Keratinocyte (primary cell): ENCODE measurements at regions not wholly inside any gene's neighbourhood (a gene's known extent, or its start where the extent isn't known, plus 50 kb on each side); places are given as distances from the start of the nearest gene placed in this dataset.
A peak's percentile ranks its signal among the peaks of the same experiment; 100 is the strongest.

Experiments
- DNase-seq: peaks from one replicate; pipeline ENCODE4 v3.0.0-alpha.2; 2011; ENCODE audit warnings: low read depth, missing footprints, low spot score
- FAIRE-seq: peaks from 2 replicates; lab custom pipeline; 2011; peaks lifted over from hg19 to GRCh38; lab: Jason Lieb, UNC
- H2AFZ ChIP-seq: 2 replicates; pipeline ENCODE4 v1.6.0; 2012; ENCODE audit warnings: low read length, control low read depth, inconsistent platforms; ENCODE audit not compliant: control insufficient read depth
- H3K27ac ChIP-seq: 2 replicates; pipeline ENCODE4 v1.5.1; 2011; ENCODE audit warnings: low read length; ENCODE audit not compliant: control insufficient read depth, insufficient read depth
- H3K27me3 ChIP-seq: 3 replicates; pipeline ENCODE4 v1.6.0; 2011; ENCODE audit warnings: low read length; ENCODE audit not compliant: control insufficient read depth, insufficient read depth; ENCODE audit errors: extremely low read depth
- H3K36me3 ChIP-seq, 2 experiments: 2 replicates in 1 of 2; 3 replicates in 1 of 2; pipeline ENCODE4 v1.5.1; 2011; ENCODE audit warnings: low read length in 2 of 2, mild to moderate bottlenecking in 1 of 2; ENCODE audit not compliant: control insufficient read depth in 2 of 2, insufficient read depth in 2 of 2; ENCODE audit errors: extremely low read depth in 1 of 2
- H3K4me1 ChIP-seq: 3 replicates; pipeline ENCODE4 v1.5.1; 2011; ENCODE audit warnings: low read length; ENCODE audit not compliant: control insufficient read depth, insufficient read depth; ENCODE audit errors: extremely low read depth
- H3K4me2 ChIP-seq: 3 replicates; pipeline ENCODE4 v1.6.0; 2011; ENCODE audit warnings: low read depth, low read length; ENCODE audit not compliant: control insufficient read depth, insufficient read depth; ENCODE audit errors: extremely low read depth
- H3K4me3 ChIP-seq, 3 experiments: fragments of 200-600 bp in 1 of 3; sonication (generic) in 1 of 3; 2 replicates in 2 of 3; 3 replicates in 1 of 3; pipeline ENCODE4 v1.5.1; 2011 to 2016; ENCODE audit warnings: low read length in 3 of 3, mild to moderate bottlenecking in 3 of 3, control low read depth in 2 of 3, inconsistent platforms in 1 of 3, low read depth in 1 of 3, mixed read lengths in 1 of 3, mixed run types in 1 of 3, moderate library complexity in 1 of 3; ENCODE audit not compliant: control insufficient read depth in 2 of 3, insufficient read depth in 2 of 3; ENCODE audit errors: extremely low read depth in 1 of 3
- H3K79me2 ChIP-seq: 2 replicates; pipeline ENCODE4 v1.6.0; 2012; ENCODE audit warnings: low read length; ENCODE audit not compliant: control insufficient read depth, insufficient read depth
- H3K9ac ChIP-seq: 3 replicates; pipeline ENCODE4 v1.6.0; 2011; ENCODE audit warnings: low read length; ENCODE audit not compliant: control insufficient read depth, insufficient read depth; ENCODE audit errors: extremely low read depth
- H3K9me1 ChIP-seq: 3 replicates; pipeline ENCODE4 v1.6.0; 2011; ENCODE audit warnings: low read length; ENCODE audit not compliant: control insufficient read depth, insufficient read depth; ENCODE audit errors: extremely low read depth
- H3K9me3 ChIP-seq: 2 replicates; pipeline ENCODE4 v1.5.1; 2012; ENCODE audit warnings: low read depth, low read length; ENCODE audit not compliant: control insufficient read depth
- H4K20me1 ChIP-seq: 3 replicates; pipeline ENCODE4 v1.6.0; 2011; ENCODE audit warnings: low read length; ENCODE audit not compliant: control insufficient read depth, insufficient read depth; ENCODE audit errors: extremely low read depth
- EZH2 ChIP-seq: IDR thresholded peaks from one replicate; pipeline ENCODE4 v1.6.1; 2012; ENCODE audit warnings: inconsistent platforms, mild to moderate bottlenecking, low read length, moderate library complexity
- dilution Hi-C: fragments of 300-500 bp; cut with MboI; formaldehyde crosslinking; loops from one replicate; pipeline ENCODE4 v1.7.0; 2020; ENCODE audit warnings: low sequenced_read_pairs; ENCODE audit not compliant: extremely low pct_ligation_motif_present
- TF ChIP-seq, protein P1 (sequence below), 3 experiments: IDR thresholded peaks in 1 of 3; conservative IDR thresholded peaks in 1 of 3; optimal IDR thresholded peaks in 1 of 3; 2 replicates in 2 of 3; 3 replicates in 1 of 3; pipeline versions ENCODE3 to v1.5.1; 2011; ENCODE audit warnings: low read length in 3 of 3, mild to moderate bottlenecking in 3 of 3, moderate library complexity in 2 of 3, control low read depth in 1 of 3, inconsistent platforms in 1 of 3; ENCODE audit not compliant: insufficient read depth in 2 of 3; ENCODE audit errors: extremely low read depth in 1 of 3

DNA sequence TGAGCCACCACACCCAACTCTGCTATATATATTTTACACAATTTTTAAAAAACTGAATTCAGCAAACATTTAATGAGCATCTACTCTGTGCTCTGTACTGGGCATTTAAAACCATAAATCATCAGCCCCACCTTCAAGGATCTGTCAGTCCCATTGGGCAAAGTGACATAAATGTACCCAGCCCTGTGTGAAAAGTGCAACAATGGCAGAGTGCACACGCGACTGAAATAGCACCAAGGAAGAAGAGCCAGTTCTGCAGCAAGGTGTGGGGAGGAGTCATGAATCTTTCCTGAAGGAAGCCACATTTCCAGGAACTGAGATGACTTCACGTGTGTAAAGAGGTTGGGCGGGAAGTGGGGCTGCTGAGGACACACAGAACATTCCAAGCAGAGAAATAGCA is 111.5 kb upstream of the ATP6AP2 start:
- TF ChIP-seq EZH2 = no peak
- TF ChIP-seq, protein P1, sequence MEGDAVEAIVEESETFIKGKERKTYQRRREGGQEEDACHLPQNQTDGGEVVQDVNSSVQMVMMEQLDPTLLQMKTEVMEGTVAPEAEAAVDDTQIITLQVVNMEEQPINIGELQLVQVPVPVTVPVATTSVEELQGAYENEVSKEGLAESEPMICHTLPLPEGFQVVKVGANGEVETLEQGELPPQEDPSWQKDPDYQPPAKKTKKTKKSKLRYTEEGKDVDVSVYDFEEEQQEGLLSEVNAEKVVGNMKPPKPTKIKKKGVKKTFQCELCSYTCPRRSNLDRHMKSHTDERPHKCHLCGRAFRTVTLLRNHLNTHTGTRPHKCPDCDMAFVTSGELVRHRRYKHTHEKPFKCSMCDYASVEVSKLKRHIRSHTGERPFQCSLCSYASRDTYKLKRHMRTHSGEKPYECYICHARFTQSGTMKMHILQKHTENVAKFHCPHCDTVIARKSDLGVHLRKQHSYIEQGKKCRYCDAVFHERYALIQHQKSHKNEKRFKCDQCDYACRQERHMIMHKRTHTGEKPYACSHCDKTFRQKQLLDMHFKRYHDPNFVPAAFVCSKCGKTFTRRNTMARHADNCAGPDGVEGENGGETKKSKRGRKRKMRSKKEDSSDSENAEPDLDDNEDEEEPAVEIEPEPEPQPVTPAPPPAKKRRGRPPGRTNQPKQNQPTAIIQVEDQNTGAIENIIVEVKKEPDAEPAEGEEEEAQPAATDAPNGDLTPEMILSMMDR (optimal IDR thresholded peaks at IDR 0.05 in 1 of 3, IDR thresholded peaks at IDR 0.05 in 1 of 3, conservative IDR thresholded peaks at IDR 0.05 in 1 of 3; ENCODE audit: extremely low read depth in 1 of 3, insufficient read depth in 2 of 3, low read length in 3 of 3) = no peak
- H3K9me3 ChIP-seq = no peaks in the 10 kb centered on the region
- FAIRE-seq (no peak), DNase-seq (no peak)
- H2AFZ ChIP-seq = no peak overlapping the region
- dilution Hi-C loops = no loop called here
- H3K9ac ChIP-seq = no peak overlapping the region
- H3K4me2 ChIP-seq = no peak overlapping the region
- H4K20me1 ChIP-seq = no peaks in the 10 kb centered on the region
- H3K27ac ChIP-seq = no peak overlapping the region
- H3K79me2 ChIP-seq = no peaks in the 10 kb centered on the region
- H3K4me1 ChIP-seq = peaks cover 6% of the 10 kb centered on the region
- no peaks in the 10 kb centered on the region for H3K27me3 ChIP-seq
- no peaks in the 10 kb centered on the region for H3K9me1 ChIP-seq
- no peaks in the 10 kb centered on the region for H3K36me3 ChIP-seq
- no peak overlapping the region for H3K4me3 ChIP-seq

DNA sequence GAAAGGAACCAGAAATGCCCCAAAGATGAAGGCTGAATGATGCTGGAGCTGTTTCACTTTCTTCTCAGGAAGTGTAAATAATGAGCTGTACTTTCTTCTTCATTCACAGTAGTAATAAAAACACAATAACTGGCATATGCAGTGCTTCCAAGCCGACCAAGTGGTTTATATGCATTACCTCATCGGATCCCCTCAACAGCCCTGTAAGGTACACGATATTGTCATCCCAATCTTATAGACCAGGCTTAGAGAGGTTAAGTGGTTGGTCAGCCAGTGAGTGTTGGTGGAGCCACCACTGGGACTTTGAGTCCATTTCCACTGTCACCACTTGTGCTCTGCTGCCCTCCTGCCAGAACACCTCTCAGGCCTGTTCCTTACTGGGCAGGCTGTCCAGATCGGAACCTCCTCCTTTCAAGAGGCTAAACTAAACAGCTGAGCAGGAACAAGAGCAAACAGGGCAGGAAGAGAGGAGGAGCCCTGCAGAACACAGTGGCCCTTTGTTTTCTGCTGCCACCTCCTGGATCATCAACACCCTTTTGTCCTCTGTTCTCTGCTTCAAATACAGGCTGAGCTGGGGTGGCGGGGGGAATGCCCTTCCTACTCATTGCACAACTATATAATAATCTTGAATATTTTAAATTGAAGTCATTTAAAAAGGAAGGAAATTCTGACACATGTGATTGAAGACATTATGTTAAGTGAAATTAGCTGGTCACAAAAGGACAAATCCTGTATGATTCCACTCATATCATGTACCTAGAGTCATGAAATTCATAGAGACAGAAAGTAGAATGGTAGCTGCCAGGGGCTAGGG is 112.5 kb upstream of the ATP6AP2 start:
- H3K4me3 ChIP-seq = no peak overlapping the region
- no peaks in the 10 kb centered on the region for H4K20me1 ChIP-seq
- H3K36me3 ChIP-seq = no peaks in the 10 kb centered on the region
- H3K27me3 ChIP-seq = no peaks in the 10 kb centered on the region
- H3K27ac ChIP-seq = no peak overlapping the region
- no peak overlapping the region for H3K4me2 ChIP-seq
- no peak overlapping the region for H2AFZ ChIP-seq
- H3K4me1 ChIP-seq = peaks cover 6% of the 10 kb centered on the region
- DNase-seq = no peak
- no peak overlapping the region for H3K9ac ChIP-seq
- H3K9me3 ChIP-seq = no peaks in the 10 kb centered on the region
- dilution Hi-C loops = no loop called here
- TF ChIP-seq EZH2 = no peak
- TF ChIP-seq, protein P1 (optimal IDR thresholded peaks at IDR 0.05 in 1 of 3, IDR thresholded peaks at IDR 0.05 in 1 of 3, conservative IDR thresholded peaks at IDR 0.05 in 1 of 3; ENCODE audit: extremely low read depth in 1 of 3, insufficient read depth in 2 of 3, low read length in 3 of 3) = peak; percentile 27 to 70 (median 49)
- FAIRE-seq = peak; percentile 56
- no peaks in the 10 kb centered on the region for H3K9me1 ChIP-seq
- no peaks in the 10 kb centered on the region for H3K79me2 ChIP-seq
